Thoracic aorta (tissue), 2 donors: ENCODE measurements at regions not wholly inside any gene's neighbourhood (a gene's known extent, or its start where the extent isn't known, plus 50 kb on each side); places are given as distances from the start of the nearest gene placed in this dataset.

Experiments
- ATAC-seq: fragments of 150-250 bp; one replicate; pipeline ENCODE4 v1.8.0; 2017; ENCODE audit warnings: low read depth; ENCODE audit not compliant: insufficient number of reproducible peaks, low FRiP score
- DNase-seq: peaks from one replicate; pipeline ENCODE4 v3.0.0-alpha.2; 2020; ENCODE audit warnings: low spot score
- H3K27ac ChIP-seq, 2 donors: fragments of 200-600 bp; sonication (generic); 1 replicate in 1 of 2; 2 replicates in 1 of 2; pipeline ENCODE4 v1.5.1; 2016; ENCODE audit warnings: mild to moderate bottlenecking in 2 of 2, moderate library complexity in 2 of 2
- H3K27me3 ChIP-seq: fragments of 200-600 bp; sonication (generic); replicated peaks from 2 replicates; pipeline ENCODE4 v1.6.0; 2016; ENCODE audit warnings: mild to moderate bottlenecking; ENCODE audit not compliant: insufficient read depth
- H3K36me3 ChIP-seq: fragments of 200-600 bp; sonication (generic); one replicate; pipeline ENCODE4 v1.5.1; 2016
- H3K4me1 ChIP-seq, 2 donors: fragments of 200-600 bp; sonication (generic); 1 replicate in 1 of 2; 2 replicates in 1 of 2; pipeline versions ENCODE4 v1.5.1 to v1.6.0; 2016; ENCODE audit warnings: low read depth in 2 of 2, mild to moderate bottlenecking in 1 of 2; ENCODE audit not compliant: control insufficient read depth in 1 of 2
- H3K4me3 ChIP-seq: fragments of 200-600 bp; sonication (generic); 2 replicates; pipeline ENCODE4 v1.5.1; 2016; ENCODE audit warnings: mild to moderate bottlenecking
- H3K9me3 ChIP-seq: fragments of 200-600 bp; sonication (generic); 2 replicates; pipeline ENCODE4 v1.5.1; 2016
- CTCF ChIP-seq: fragments of 200-600 bp; sonication (generic); IDR thresholded peaks from one replicate; pipeline ENCODE4 v1.5.1; 2019; ENCODE audit warnings: antibody characterized with exemption

- no peaks in the 10 kb centered on the region for H3K9me3 ChIP-seq
- H3K27me3 ChIP-seq: no peaks in the 10 kb centered on the region
- ATAC-seq (no peak), DNase-seq (no peak)
- no peak overlapping the region for H3K4me3 ChIP-seq
- no peaks in the 10 kb centered on the region for H3K4me1 ChIP-seq
- no peaks in the 10 kb centered on the region for H3K36me3 ChIP-seq
- H3K27ac ChIP-seq: no peak overlapping the region
- TF ChIP-seq CTCF: no peak
Measured at GRCh38 chr9:12441506-12441905, 251.7 kb upstream of the TYRP1 start.

- TF ChIP-seq CTCF: no peak
- H3K9me3 ChIP-seq: no peaks in the 10 kb centered on the region
- no peak overlapping the region for H3K4me3 ChIP-seq
- H3K36me3 ChIP-seq: no peaks in the 10 kb centered on the region
- no peaks in the 10 kb centered on the region for H3K27me3 ChIP-seq
- DNase-seq (no peak), ATAC-seq (no peak)
- H3K4me1 ChIP-seq: no peaks in the 10 kb centered on the region
- H3K27ac ChIP-seq: no peak overlapping the region
Measured at GRCh38 chr9:12448246-12448645, 244.9 kb upstream of the TYRP1 start.

- no peak for ATAC-seq
- no peak overlapping the region for H3K4me3 ChIP-seq
- no peak for TF ChIP-seq CTCF
Measured at GRCh38 chr9:12457237-12457636, 235.9 kb upstream of the TYRP1 start.

GRCh38 chr9:12461763-12462460 lies 231.3 kb upstream of the TYRP1 start:
- DNase-seq (no peak), ATAC-seq (no peak)
- no peak for TF ChIP-seq CTCF

More at GRCh38 chr9:12457237-12457636, 235.9 kb upstream of the TYRP1 start:
- no peaks in the 10 kb centered on the region for H3K27me3 ChIP-seq
- H3K36me3 ChIP-seq: no peaks in the 10 kb centered on the region
- no peak for DNase-seq
- H3K4me1 ChIP-seq: no peaks in the 10 kb centered on the region
- H3K27ac ChIP-seq: no peak overlapping the region
- H3K9me3 ChIP-seq: no peaks in the 10 kb centered on the region

GRCh38 chr9:12462861-12463260 lies 230.3 kb upstream of the TYRP1 start:
- Histone ChIP-seq H3K9me3 (no peaks in the 10 kb centered on the region), H3K27ac (no peak overlapping the region), H3K4me3 (no peak overlapping the region), H3K4me1 (no peaks in the 10 kb centered on the region), H3K36me3 (no peaks in the 10 kb centered on the region), H3K27me3 (no peaks in the 10 kb centered on the region)
- no peak for TF ChIP-seq CTCF
- DNase-seq: no peak
- no peak for ATAC-seq

More at GRCh38 chr9:12461763-12462460, 231.3 kb upstream of the TYRP1 start:
- no peaks in the 10 kb centered on the region for H3K36me3 ChIP-seq
- no peaks in the 10 kb centered on the region for H3K4me1 ChIP-seq
- H3K9me3 ChIP-seq: no peaks in the 10 kb centered on the region
- H3K27me3 ChIP-seq: no peaks in the 10 kb centered on the region
- no peak overlapping the region for H3K4me3 ChIP-seq
- H3K27ac ChIP-seq: no peak overlapping the region
